Body of pancreas (tissue), 4 donors: ENCODE measurements at regions not wholly inside any gene's neighbourhood (a gene's known extent, or its start where the extent isn't known, plus 50 kb on each side); places are given as distances from the start of the nearest gene placed in this dataset.

Source experiments
- ATAC-seq: fragments of 150-250 bp; one replicate; pipeline ENCODE4 v1.9.1; 2016
- DNase-seq, 4 donors: peaks; one replicate each; pipeline ENCODE4 v3.0.0-alpha.2; 2019
- H3K27ac ChIP-seq, 4 donors: fragments of 200-600 bp; sonication (generic); 1 replicate in 3 of 4; 2 replicates in 1 of 4; pipeline versions ENCODE4 v1.5.1 to v1.6.1; 2016 to 2019; ENCODE audit warnings: mild to moderate bottlenecking in 1 of 4, mixed read lengths in 1 of 4, moderate library complexity in 1 of 4
- H3K27me3 ChIP-seq, 2 donors: fragments of 200-600 bp; sonication (generic); one replicate each; pipeline ENCODE4 v1.6.0; 2016; ENCODE audit warnings: mild to moderate bottlenecking in 1 of 2
- H3K36me3 ChIP-seq, 2 donors: fragments of 200-600 bp; sonication (generic); replicated peaks in 1 of 2; 2 replicates each; pipeline ENCODE4 v1.5.1; 2016; ENCODE audit warnings: low read depth in 2 of 2; ENCODE audit not compliant: insufficient read depth in 1 of 2
- H3K4me1 ChIP-seq: fragments of 200-600 bp; sonication (generic); one replicate; pipeline ENCODE4 v1.6.0; 2016
- H3K4me3 ChIP-seq, 2 donors: fragments of 200-600 bp; sonication (generic); 1 replicate in 1 of 2; 2 replicates in 1 of 2; pipeline ENCODE4 v1.5.1; 2016 to 2019
- H3K9me3 ChIP-seq, 3 donors: fragments of 200-600 bp; sonication (generic); 1 replicate in 2 of 3; 2 replicates in 1 of 3; pipeline ENCODE4 v1.5.1; 2016
- CTCF ChIP-seq, 7 experiments: fragments of 450-650 bp in 4 of 7; fragments of 200-600 bp in 3 of 7; sonication (generic) in 3 of 7; IDR thresholded peaks; one replicate each; pipeline ENCODE4 v1.5.1; 2016 to 2019; ENCODE audit warnings: antibody characterized with exemption in 7 of 7
- POLR2A ChIP-seq, 3 donors: fragments of 450-650 bp; IDR thresholded peaks; one replicate each; pipeline ENCODE4 v1.6.1; 2016; ENCODE audit warnings: antibody characterized with exemption in 3 of 3, mild to moderate bottlenecking in 2 of 3
- WGBS, 2 donors: methylation state at CpG; one replicate each; pipeline ENCODE4 v1.1.5; 2017; 5-methylcytosine and 5-hydroxymethylcytosine counted together
- intact Hi-C: fragments of 100-400 bp; cut with DNase I; formaldehyde crosslinking; loops from one replicate; pipeline ENCODE4 v1.15.1; 2023

GRCh38 chr6:26290941-26291340, 74.1 kb upstream of the BTN3A2 start:
- H3K27me3 ChIP-seq, result no peaks in the 10 kb centered on the region
- no peaks in the 10 kb centered on the region for H3K4me1 ChIP-seq
- intact Hi-C loops, result no loop called here
- no peak overlapping the region for H3K4me3 ChIP-seq
- 75 to 89% methylated on average over 5 of the region's 5 CpGs for WGBS, 2 donors
- ATAC-seq, result no peak
- no peaks in the 10 kb centered on the region for H3K9me3 ChIP-seq
- no peak for TF ChIP-seq POLR2A (IDR thresholded peaks at IDR 0.05)
- TF ChIP-seq CTCF (IDR thresholded peaks at IDR 0.05), result no peak
- no peak for DNase-seq
- H3K27ac ChIP-seq, result no peak overlapping the region
- no peaks in the 10 kb centered on the region for H3K36me3 ChIP-seq

GRCh38 chr6:26292709-26293108, 72.3 kb upstream of the BTN3A2 start:
- TF ChIP-seq CTCF (IDR thresholded peaks at IDR 0.05), result no peak
- no peak for TF ChIP-seq POLR2A (IDR thresholded peaks at IDR 0.05)
- no peak for DNase-seq
- WGBS, 2 donors, result 50 to 67% methylated on average over 1 of the region's 1 CpG

GRCh38 chr6:26294302-26294701, 70.7 kb upstream of the BTN3A2 start:
- intact Hi-C loops, result no loop called here
- DNase-seq (no peak), ATAC-seq (no peak)
- Histone ChIP-seq H3K4me3 (no peak overlapping the region), H3K27ac (no peak overlapping the region), H3K27me3 (no peaks in the 10 kb centered on the region), H3K36me3 (no peaks in the 10 kb centered on the region), H3K4me1 (no peaks in the 10 kb centered on the region), H3K9me3 (no peaks in the 10 kb centered on the region)
- TF ChIP-seq POLR2A (IDR thresholded peaks at IDR 0.05) (no peak), CTCF (IDR thresholded peaks at IDR 0.05) (no peak)
- 64 to 65% methylated on average over 7 to 8 of the region's 8 CpGs for WGBS, 2 donors

More at GRCh38 chr6:26292709-26293108, 72.3 kb upstream of the BTN3A2 start:
- no peak overlapping the region for H3K4me3 ChIP-seq
- no peaks in the 10 kb centered on the region for H3K9me3 ChIP-seq
- no peaks in the 10 kb centered on the region for H3K36me3 ChIP-seq
- no peaks in the 10 kb centered on the region for H3K4me1 ChIP-seq
- intact Hi-C loops, result no loop called here
- no peaks in the 10 kb centered on the region for H3K27me3 ChIP-seq
- no peak for ATAC-seq
- no peak overlapping the region for H3K27ac ChIP-seq

GRCh38 chr6:26295691-26296555, 69.1 kb upstream of the BTN3A2 start:
- DNase-seq (no peak), ATAC-seq (no peak)
- Histone ChIP-seq H3K36me3 (no peaks in the 10 kb centered on the region), H3K4me3 (no peak overlapping the region), H3K4me1 (no peaks in the 10 kb centered on the region), H3K27me3 (peaks cover 0 to 1% of the 10 kb centered on the region in 2 donors), H3K9me3 (no peaks in the 10 kb centered on the region), H3K27ac (no peak overlapping the region)
- intact Hi-C loops, result no loop called here
- WGBS, 2 donors, result 47 to 54% methylated on average over 11 of the region's 11 CpGs
- no peak for TF ChIP-seq POLR2A (IDR thresholded peaks at IDR 0.05)
- TF ChIP-seq CTCF (IDR thresholded peaks at IDR 0.05), result no peak

GRCh38 chr6:26296556-26296856, 68.5 kb upstream of the BTN3A2 start:
- ATAC-seq (no peak), DNase-seq (no peak)
- no peak overlapping the region for H3K27ac ChIP-seq
- 79 to 85% methylated on average over 2 of the region's 2 CpGs for WGBS, 2 donors
- no peaks in the 10 kb centered on the region for H3K4me1 ChIP-seq
- H3K27me3 ChIP-seq, result peaks cover 0 to 5% of the 10 kb centered on the region in 2 donors
- intact Hi-C loops, result no loop called here
- no peak overlapping the region for H3K4me3 ChIP-seq
- H3K9me3 ChIP-seq, result no peaks in the 10 kb centered on the region
- TF ChIP-seq CTCF (IDR thresholded peaks at IDR 0.05), result no peak
- no peak for TF ChIP-seq POLR2A (IDR thresholded peaks at IDR 0.05)
- no peaks in the 10 kb centered on the region for H3K36me3 ChIP-seq
